CD4-positive, alpha-beta T cell treated with Interferon gamma for 1 hour (primary cell): ENCODE measurements at regions not wholly inside any gene's neighbourhood (a gene's known extent, or its start where the extent isn't known, plus 50 kb on each side); places are given as distances from the start of the nearest gene placed in this dataset.

Experiments
- DNase-seq: peaks from one replicate; pipeline ENCODE4 v3.0.0-alpha.2; 2020

DNA sequence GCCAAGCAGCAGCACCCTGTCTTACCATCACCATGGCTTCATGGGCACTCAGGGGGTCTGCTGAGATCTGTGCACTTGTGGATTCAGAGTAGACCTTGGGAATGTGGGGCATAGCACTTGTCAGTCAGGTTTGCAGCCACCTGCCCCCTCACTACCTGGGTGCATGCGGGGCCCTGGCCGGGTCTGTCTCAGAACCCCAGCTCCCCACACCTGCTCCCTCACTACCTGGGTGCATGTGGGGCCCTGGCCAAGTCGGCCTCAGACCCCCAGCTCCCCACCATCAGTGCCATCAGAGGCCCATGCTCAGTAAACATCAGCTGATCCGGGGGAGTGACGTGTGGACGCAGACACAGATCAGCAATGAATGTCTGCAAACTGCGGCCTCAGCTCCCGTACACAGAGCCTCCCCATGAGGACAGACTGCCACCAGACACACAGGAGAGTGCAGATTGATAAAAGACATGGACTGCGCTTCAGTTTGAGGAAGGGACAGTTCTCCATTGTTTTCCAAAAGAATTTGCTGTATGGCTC, 205.1 kb downstream of the GLI2 start:
- DNase-seq = no peak

DNA sequence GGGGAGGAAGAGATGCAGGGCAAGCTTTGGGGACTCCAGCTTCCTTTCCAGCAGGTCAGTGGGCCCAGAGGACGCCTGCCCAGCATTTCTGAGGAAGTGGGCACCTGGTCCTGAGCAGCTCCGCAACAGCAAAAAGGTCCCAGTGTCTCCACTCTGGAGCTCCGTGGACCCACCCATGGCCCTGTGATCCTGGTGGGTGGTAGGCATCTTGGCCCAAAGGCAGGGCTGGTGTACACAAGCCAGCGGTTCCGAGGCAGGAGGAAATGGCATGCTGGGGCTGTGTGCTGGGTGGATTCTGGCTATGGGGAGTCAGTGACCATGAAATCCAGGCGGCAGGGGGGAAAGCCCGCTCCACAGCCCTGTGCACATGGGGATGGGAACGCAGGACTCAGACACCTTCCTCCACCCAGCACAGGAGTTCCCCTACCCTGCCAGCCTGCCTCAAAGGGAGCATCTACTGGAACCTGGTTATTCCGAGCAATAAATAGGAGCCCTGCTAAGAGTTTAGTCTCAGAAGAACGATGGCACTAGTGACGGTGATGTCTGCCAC, 206.0 kb downstream of the GLI2 start:
- DNase-seq = no peak

DNA sequence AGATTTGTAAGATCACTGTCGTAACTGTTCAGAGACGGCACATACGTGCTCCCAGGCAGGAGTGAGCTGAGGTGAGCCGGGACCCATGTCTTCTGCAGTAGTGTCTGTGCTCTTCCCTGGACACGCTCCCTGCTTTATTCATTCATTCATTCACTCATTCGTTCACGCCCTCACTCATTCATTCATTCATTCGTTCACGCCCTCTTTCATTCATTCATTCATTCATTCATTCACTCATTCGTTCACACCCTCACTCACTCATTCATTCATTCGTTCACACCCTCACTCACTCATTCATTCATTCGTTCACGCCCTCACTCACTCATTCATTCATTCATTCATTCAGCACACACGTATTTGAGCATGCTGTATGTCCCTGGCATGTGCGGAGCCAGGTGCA, 207.0 kb downstream of the GLI2 start:
- no peak for DNase-seq

DNA sequence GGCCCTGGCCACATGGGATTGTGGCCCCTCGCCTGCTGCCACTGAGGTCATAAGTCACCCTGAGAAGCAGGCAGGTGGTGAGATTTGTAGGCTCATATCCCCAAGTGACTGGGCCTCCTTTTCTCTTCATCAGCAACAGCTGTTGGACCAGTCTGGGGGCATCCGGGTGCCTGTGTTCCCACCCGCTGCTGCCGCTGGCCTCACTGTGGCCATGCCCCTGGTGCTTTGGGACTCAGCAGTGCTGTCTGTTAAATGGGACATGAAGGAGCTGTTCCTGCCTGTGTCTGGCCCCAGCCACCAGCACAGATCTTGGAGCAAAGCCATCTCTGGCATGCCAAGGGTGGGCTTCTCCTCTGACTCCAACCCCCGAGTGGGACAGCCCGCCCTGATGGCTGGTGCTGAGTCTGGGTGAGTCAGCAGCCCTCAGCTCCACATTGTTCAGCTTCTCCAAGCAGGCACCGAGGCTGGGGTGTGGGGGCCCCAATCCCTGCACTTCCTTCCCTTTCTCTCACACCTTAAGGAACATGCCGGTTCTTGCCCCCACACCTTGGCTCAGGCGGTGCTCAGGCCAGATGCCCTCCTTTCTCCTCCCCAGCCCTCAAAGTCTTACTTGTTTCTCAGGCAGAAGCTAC, 207.9 kb downstream of the GLI2 start:
- DNase-seq = no peak

DNA sequence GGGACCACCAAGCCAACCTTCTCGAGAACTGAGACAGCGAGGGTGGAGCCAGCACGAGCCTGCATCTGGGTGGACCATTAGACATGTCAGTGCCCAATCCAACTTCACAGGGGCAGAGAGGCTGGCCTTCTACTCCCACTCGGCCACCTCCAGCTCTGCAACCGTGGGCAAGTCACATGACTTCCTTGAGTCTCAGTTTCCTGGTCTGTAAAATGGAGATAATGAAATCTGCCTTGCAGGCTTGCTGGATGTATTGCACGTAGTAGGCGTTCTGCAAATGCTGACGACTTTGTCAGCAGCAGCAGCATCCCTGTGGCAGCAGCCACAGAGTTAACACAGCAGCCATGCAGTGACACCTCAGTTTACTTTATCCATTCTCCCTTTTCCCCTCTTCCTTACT, 208.9 kb downstream of the GLI2 start:
- no peak for DNase-seq

DNA sequence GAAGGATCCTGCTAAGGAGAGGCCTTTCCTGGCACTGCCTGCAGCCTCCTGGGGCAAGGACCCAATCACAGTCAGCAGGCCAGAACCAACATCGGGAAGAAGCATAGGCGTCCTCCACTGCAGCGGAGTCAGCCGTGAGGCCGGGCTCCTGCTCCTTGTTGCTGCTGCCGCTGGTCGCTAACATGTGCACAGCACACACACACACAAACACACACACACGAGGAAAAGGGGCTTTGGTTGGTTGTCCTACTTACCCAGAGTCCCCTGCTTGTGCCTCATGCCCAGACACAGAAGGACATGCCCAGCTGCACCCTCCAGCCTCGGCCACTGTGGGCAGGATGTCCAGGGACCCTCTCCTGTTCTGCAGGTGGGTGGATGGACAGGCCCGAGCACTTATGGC, 209.4 kb downstream of the GLI2 start:
- no peak for DNase-seq

DNA sequence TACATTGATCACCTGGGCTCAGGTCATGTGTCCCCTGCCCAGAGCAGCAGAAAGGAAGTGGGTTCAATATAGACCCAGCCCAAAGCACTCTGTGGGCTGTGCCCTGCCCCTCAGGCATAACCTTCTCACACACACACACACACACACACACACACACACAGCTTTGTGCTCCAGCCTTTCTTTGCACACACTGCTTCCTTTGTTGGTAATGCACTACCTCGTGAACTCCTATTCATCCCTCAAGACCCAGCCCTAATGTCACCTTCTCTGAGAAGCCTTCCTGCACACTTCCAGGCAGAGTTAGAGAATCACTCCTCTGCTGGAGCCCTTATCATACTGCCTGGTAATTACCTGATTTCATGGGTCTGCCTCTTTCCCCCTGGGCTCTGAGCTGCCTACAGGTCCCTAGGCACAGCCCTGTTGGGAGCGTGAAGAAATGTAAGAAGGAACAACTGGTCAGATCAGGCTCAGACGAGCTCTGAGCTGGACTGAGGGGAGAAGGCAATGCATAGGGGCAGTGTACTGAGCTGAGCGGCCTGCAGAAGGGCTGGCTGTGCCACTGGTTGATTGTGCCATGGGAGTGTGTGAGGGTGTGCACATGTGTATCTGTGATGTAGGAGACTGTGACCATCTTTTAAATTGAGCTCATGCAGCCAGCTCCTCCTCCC, 210.3 kb downstream of the GLI2 start:
- DNase-seq = no peak

DNA sequence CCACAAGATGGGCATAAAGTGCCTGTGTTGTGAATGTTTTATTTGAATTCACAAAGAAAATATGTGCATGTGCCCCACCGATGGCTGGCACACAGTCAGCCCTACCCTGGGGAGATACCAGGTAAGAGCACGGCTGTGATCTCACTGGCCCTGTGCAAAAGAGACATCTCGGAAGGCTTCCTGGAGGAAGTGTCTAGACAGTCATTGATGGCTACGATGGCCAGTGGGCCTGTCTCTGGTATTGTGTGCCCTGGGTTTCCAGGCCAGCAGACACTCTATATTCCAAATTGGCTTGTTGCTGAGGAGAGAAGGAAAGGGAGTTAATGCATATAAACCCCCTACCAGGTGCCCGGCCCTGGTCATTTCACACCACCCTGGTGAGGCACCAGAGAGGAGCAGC, 211.7 kb downstream of the GLI2 start:
- DNase-seq = no peak

DNA sequence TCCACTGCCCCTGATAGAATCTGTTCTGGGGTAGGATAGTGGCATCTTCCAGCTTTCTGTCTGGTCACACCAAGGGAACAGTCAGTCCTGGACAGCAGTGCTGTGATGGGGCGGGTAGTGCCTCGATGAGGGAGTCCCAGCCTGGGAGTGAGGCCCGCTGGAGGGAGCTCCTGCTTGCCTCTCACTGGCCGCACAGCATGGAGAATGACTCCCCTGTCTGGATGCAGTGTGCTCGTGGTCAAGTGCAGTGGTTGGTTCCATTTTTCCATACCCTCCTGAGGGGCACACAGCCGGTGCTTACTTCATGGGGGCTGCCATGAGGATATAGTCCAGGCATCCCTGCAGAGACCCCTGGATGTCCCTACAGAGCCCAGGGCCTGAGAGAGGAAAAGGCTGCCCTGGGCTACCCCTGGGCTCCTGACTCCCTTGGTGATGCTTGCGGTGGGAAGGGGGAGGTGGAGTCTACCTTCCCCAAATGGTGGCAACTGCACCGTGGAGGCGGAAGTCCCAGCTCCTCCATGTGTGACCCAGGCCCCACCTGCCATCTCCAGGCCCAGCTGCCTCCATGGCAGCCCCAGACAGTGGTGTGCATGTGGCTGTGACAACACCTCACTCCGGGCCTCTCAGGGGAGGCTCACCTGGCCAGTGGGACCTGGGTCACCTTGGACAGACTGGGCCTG, 212.5 kb downstream of the GLI2 start:
- no peak for DNase-seq

DNA sequence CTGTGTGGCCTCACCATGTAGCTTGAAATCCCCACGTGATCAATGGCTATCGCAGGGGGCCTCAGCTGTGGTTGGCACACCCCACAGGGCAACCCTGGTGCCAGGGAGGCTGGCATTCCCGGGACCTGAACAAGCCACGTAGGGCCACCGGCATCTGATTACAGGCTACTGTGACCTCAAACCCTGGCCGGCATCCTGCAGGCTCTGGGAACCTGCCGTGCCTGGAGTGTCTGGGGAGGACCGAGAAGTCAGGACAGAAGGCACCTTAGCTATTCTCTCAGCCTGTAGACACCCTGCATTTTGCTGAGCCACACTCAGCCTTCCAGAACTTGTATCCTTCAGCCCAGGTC, 213.0 kb downstream of the GLI2 start:
- no peak for DNase-seq

DNA sequence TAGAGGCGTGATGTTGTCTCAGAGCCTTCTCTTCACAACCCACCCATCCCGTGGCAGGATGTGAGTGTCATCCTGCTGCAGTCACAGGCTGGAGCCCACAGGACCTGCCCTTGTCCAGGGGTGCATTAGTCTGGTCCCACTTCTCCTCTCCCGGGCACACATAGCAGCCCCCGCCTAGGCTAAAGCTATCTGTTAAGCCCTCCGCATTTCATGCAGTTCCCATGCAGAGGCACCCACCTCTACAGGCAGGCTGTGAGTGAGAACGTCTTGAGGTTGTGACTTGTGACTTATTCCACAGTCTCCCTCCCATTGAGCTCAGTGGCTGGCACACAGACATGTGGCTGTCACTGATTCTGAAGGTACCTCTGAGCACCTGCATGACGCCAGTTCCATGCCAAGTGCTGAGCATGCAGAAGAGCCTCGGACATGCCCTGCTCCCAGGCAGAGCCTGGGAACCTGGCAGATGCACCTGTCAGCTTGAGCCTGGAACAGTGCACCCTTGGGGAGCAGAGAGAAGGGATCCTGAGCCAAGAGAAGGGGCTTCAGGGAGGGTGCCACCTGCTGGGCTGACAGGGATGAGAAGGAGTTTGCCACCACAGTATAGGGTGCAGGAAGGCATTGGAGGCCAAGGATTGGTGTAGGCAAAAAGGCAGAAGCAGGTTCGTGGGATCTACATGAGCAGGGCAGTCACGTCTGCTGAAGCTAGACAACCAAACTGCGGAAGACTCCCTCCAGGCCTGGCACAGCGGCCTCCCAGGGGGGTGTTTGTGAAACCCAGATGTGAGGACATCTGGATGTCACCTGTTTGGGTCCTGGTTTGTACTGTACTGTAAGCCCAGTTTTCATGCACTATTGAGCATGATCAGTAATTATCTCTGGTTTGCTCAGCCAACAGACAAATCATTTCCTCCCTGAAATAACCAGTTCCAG, 213.6 kb downstream of the GLI2 start:
- no peak for DNase-seq

DNA sequence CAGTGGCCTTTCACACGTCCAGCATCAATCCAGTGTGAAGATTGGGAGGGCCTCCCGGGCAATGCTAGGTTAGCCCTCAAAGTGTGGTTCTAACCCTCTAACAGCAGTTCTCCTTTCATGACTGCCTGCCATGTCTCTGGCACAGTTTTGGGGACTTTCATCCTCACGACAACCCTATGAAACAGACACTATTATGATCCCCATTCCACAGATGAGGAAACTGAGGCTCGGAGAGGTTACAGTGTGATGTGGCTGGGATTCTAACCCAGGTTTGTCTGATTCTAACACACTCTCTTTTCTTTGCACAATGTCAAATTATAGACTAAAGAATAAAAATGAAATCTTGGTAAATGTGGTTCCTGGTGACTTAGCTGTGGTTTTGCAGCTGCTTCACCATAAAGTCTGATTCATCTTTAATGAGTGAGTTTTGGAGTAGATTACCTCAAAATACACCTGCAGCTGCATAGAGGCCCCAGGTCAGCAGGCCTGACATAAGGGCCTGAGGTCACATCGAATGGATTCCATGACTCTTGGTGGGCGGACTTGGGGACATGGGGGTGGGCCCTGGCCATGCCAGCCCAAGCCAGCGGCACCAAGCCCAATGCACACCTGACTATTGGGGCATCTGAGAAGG, 214.4 kb downstream of the GLI2 start:
- DNase-seq = no peak

DNA sequence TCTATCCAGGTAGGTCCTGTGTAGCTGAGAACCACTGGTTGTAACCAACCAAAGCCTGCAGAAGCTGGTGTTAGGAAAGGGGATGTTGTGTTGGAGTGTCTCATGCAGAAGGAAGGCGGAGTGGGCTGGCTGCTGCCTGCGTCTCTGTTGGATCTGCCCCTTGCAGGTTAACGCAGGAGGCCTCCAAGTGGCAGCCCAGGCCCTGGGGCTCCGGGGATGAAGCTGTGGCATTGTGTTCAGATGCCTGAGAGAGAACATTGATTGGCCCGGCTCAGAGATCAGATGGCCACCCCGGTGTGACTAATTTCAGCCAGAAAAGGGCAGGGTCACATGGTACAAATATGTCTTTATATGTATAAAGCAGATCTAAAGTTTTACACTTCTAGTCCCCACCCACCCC, 216.0 kb downstream of the GLI2 start:
- no peak for DNase-seq

DNA sequence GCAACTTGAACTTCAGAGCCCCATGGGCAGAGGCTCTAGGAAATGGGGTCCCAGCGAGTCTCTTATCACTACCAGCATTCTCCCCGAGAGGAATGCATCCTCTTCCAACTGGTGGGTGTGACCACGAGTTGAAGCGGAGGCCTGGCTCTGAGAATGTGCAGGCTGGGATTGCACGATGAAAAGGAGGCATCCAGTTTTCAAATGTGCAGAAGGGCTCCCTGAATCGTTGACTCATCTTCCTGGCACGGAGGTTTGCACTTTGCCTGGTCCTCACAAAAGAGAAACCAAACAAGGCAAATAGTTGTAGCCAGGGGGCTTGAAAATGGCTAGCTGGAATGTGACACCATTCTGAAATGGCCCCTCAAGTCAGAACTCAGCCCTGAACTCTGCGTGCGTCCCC, 216.7 kb downstream of the GLI2 start:
- DNase-seq = no peak

DNA sequence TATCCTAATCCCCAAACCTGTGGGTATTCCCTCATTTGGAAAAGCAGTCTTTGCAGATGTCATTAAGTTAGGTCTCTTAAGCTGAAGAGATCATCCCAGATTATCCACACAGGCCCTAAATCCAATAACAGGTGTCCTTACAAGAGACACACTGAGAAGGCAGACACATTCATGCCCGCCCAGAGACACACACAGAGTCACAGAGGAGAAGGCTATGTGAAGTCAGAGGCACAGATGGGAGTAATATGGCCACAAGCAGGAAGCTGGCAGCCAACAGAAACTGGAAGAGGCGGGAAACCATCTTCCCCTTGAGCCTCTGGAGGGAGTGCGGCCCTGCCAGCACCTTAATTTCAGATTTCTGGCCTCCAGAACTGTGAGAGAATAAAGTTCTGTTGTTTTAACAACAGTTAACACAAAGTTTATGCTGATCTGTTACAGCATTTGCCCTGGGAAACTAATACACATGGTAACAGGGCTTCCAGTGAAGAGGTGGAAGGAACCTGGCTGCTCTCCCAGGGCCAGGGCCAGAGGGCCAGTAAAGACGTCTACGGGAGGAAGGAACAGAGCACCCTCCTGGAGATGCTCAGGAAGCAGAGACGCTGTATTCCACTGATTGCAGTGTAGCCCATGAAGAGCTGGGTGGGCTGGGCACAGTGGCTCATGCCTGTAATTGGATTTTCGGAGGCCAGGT, 217.5 kb downstream of the GLI2 start:
- DNase-seq = no peak

DNA sequence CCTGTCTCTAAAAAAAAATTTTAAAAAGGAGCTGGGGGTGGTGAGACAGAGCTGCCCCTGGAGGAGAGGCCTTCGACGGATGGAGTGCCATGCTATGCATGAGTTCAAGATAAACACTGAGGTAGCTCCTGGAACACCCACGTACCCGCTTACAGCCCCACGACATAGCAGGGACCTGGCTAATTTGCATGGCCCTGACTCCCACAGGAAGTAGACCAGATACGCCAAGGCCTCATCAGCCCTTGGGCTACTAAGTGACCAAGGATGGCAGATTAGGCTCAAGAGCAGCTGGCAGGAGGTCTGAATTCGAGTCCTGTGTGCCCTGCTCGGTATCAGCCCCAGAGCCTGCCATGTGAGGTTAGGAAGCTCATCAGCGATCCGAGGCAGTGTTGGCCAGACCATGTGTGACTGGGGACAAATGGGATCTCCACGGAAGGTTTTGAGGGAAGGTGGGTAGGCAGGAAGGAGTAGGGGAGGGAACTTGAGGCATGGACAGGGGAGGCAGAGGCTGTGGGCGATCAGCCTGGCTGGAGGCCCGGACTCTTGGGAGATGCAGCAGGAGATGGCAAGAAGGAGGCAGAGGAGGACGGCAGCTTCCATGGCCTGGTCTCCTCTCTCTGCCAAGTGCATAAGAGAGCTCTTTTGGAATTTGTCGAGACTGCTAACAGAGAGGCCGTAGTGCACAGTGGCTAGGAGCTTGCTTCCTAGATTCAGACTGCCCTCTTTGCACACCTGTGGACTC, 218.3 kb downstream of the GLI2 start:
- no peak for DNase-seq

DNA sequence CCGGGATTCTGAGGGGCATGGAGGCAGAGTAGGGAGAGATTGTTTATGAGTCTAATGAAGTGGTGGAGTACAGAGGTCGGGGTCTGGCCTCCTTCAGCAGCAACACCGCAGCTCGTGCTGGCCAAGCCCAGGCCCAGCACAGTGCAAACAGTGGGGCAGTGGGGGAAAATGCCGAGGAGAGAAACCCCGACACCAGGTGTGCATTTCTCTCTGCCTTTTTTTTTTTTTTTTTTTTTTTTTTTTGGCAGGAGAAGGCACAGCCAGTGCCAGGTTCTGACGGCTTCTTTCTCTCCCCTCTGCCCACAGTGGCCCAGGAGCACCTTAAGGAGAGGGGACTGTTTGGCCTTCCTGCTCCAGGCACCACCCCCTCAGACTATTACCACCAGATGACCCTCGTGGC, 219.3 kb downstream of the GLI2 start:
- DNase-seq = no peak

DNA sequence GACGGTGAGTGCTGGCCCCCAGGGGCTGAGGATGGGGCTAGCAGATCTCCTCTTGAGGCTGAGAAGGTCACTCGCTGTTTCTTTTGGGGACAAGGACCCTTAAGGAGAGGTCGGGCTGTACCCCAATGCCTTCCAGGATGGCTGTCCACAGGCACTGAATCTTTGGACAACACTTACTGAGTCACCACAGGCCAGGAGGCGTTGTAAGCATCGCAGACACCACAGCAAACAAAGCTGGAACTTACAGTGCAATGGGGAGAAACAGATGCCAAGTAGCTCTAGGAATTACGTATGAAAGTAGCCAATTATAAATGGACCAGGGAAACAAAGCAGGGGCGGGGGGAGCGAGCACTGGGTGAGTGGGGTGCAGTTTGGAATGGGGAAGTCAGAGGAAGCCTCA, 219.8 kb downstream of the GLI2 start:
- DNase-seq = no peak

DNA sequence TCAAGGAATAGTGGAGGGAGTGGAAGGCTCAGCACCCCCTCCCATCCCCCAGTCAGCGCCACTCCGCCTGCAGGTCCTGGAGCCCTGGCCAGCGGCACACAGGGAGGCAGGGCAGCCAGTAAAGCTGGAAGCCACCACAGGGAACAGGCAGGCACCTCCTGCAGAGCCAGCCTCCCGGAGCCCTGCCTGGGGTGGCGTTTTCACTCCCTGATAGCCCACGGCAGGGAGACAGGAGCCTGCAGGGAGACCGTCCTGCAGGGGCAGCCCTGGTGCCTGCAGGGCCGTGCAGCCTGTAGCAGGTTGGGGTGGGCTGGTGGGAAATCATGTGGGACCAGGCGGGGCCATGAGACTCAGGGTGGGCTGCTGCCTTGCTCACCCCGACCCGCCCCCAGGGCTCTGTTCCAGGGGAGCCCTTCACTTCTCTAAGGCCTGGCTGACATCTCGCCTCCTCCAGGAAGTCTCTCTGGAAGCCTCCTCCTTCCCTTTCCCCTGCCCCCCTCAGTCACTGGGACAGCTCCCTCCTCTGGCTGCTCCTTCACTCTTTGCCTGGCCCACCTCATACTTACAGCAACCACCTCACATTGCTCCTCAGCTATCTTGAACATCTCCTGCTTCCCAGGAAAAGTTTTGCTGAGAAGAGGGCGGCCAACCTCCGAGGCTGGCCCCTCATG, 221.0 kb downstream of the GLI2 start:
- no peak for DNase-seq

DNA sequence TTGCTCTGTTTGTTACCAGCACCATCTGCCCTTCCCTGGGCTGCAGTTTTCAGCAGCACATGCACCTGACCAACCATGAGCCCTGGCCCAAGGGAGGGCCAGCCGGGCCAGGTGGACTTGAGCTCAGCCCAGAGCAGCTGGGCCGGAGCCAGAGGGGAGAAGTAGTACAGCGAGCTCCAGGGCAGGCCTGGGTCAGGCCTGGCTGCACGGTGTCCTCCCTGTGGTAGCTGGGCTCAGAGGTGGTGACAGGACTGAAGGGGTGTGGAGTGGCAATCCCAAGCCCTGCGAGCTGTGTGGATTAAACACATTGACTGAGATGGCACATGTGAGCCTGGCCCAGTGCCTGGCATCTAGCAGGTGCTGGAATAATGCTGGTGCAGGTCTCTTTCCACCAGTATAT, 222.2 kb downstream of the GLI2 start:
- DNase-seq = no peak
